Activated CD8-positive, alpha-beta T cell treated with anti-CD3 and anti-CD28 coated beads, Interleukin-2, amount 10 ng/mL, durations not matched to agents 7 days and 5 days (primary cell): ENCODE measurements at regions not wholly inside any gene's neighbourhood (a gene's known extent, or its start where the extent isn't known, plus 50 kb on each side); places are given as distances from the start of the nearest gene placed in this dataset.

Source experiments
- ATAC-seq: fragments of 150-1000 bp; cut with Tn5 transposase; one replicate; pipeline ENCODE4 v1.10.0; 2021; ENCODE audit warnings: moderate library complexity
- CTCF ChIA-PET: fragments of 350-600 bp; sonication (Branson Sonifier 250); formaldehyde crosslinking; loops from one replicate; lab custom pipeline; 2021; ENCODE audit warnings: antibody characterized with exemption; lab: Charles Lee
- POLR2A ChIA-PET: fragments of 350-600 bp; sonication (Branson Sonifier 250); formaldehyde crosslinking; loops from one replicate; lab custom pipeline; 2021; ENCODE audit warnings: antibody characterized with exemption; lab: Charles Lee
- DNase-seq: peaks from one replicate; pipeline ENCODE4 v3.0.0-alpha.2; 2020
- H3K27ac Mint-ChIP-seq: one replicate; pipeline ENCODE4 v1.8.0; 2021; ENCODE audit warnings: mild to moderate bottlenecking, mixed read lengths
- H3K27me3 Mint-ChIP-seq: one replicate; pipeline ENCODE4 v1.8.0; 2021; ENCODE audit warnings: low read depth, mixed read lengths
- H3K36me3 Mint-ChIP-seq: one replicate; pipeline ENCODE4 v1.8.0; 2021; ENCODE audit warnings: low read depth, mixed read lengths
- H3K4me1 Mint-ChIP-seq: one replicate; pipeline ENCODE4 v1.8.0; 2021; ENCODE audit warnings: low read depth, mixed read lengths
- H3K4me3 Mint-ChIP-seq: one replicate; pipeline ENCODE4 v1.8.0; 2021; ENCODE audit warnings: mild to moderate bottlenecking, mixed read lengths
- H3K9me3 Mint-ChIP-seq: one replicate; pipeline ENCODE4 v1.8.0; 2022; ENCODE audit warnings: mixed read lengths; ENCODE audit not compliant: insufficient read depth

- POLR2A ChIA-PET: no interaction called here
- CTCF ChIA-PET: no interaction called here
These were observed 67.5 kb downstream of the TMX1 start for GRCh38 chr14:51307551-51307950.

GRCh38 chr14:51308866-51309265 lies 68.8 kb downstream of the TMX1 start:
- CTCF ChIA-PET: interaction anchor here (1.5 kb wide), 1 partner anchor 8 kb away, joined by 4 read pairs; no protein-coding TSS in a partner anchor
- POLR2A ChIA-PET: no interaction called here
- Mint-ChIP-seq H3K27ac (no peak overlapping the region), H3K27me3 (peaks cover 8% of the 10 kb centered on the region), H3K36me3 (no peaks in the 10 kb centered on the region), H3K9me3 (no peaks in the 10 kb centered on the region), H3K4me3 (no peak overlapping the region), H3K4me1 (no peaks in the 10 kb centered on the region)
- DNase-seq: no peak
- ATAC-seq: no peak

More at GRCh38 chr14:51307551-51307950, 67.5 kb downstream of the TMX1 start:
- DNase-seq: no peak
- H3K27me3 Mint-ChIP-seq: peaks cover 8% of the 10 kb centered on the region
- no peaks in the 10 kb centered on the region for H3K4me1 Mint-ChIP-seq
- no peak overlapping the region for H3K27ac Mint-ChIP-seq
- H3K4me3 Mint-ChIP-seq: no peak overlapping the region
- ATAC-seq: no peak
- no peaks in the 10 kb centered on the region for H3K9me3 Mint-ChIP-seq
- no peaks in the 10 kb centered on the region for H3K36me3 Mint-ChIP-seq

GRCh38 chr14:51310505-51310944 lies 70.5 kb downstream of the TMX1 start:
- ATAC-seq: no peak
- DNase-seq: no peak
- H3K4me3 Mint-ChIP-seq: no peak overlapping the region
- CTCF ChIA-PET: no interaction called here
- H3K9me3 Mint-ChIP-seq: no peaks in the 10 kb centered on the region
- H3K36me3 Mint-ChIP-seq: no peaks in the 10 kb centered on the region
- POLR2A ChIA-PET: no interaction called here
- H3K4me1 Mint-ChIP-seq: no peaks in the 10 kb centered on the region
- H3K27ac Mint-ChIP-seq: no peak overlapping the region
- H3K27me3 Mint-ChIP-seq: peaks cover 8% of the 10 kb centered on the region

GRCh38 chr14:51314321-51315015 lies 74.4 kb downstream of the TMX1 start:
- CTCF ChIA-PET: no interaction called here
- no peak for ATAC-seq

GRCh38 chr14:51317373-51317772 lies 77.3 kb downstream of the TMX1 start:
- H3K4me3 Mint-ChIP-seq: no peak overlapping the region
- ChIA-PET POLR2A (no interaction called here), CTCF (interaction anchor here (0.6 kb wide), 1 partner anchor 9 kb away, joined by 3 read pairs; no protein-coding TSS in a partner anchor)
- DNase-seq: no peak
- no peak overlapping the region for H3K27ac Mint-ChIP-seq
- no peaks in the 10 kb centered on the region for H3K4me1 Mint-ChIP-seq
- H3K27me3 Mint-ChIP-seq: peaks cover 3% of the 10 kb centered on the region
- no peaks in the 10 kb centered on the region for H3K36me3 Mint-ChIP-seq
- no peaks in the 10 kb centered on the region for H3K9me3 Mint-ChIP-seq
- no peak for ATAC-seq

More at GRCh38 chr14:51314321-51315015, 74.4 kb downstream of the TMX1 start:
- Mint-ChIP-seq H3K4me3 (no peak overlapping the region), H3K9me3 (no peaks in the 10 kb centered on the region), H3K27me3 (peaks cover 10% of the 10 kb centered on the region), H3K4me1 (no peaks in the 10 kb centered on the region), H3K27ac (no peak overlapping the region), H3K36me3 (no peaks in the 10 kb centered on the region)
- DNase-seq: no peak
- POLR2A ChIA-PET: no interaction called here

- DNase-seq (no peak), ATAC-seq (no peak)
- Mint-ChIP-seq H3K4me1 (no peaks in the 10 kb centered on the region), H3K36me3 (no peaks in the 10 kb centered on the region), H3K27ac (no peak overlapping the region), H3K9me3 (no peaks in the 10 kb centered on the region), H3K27me3 (peaks cover 3% of the 10 kb centered on the region), H3K4me3 (no peak overlapping the region)
- ChIA-PET CTCF (no interaction called here), POLR2A (no interaction called here)
These were observed 79.0 kb downstream of the TMX1 start for GRCh38 chr14:51318813-51319597.

GRCh38 chr14:51321036-51321435 lies 81.0 kb downstream of the TMX1 start:
- ChIA-PET POLR2A (no interaction called here), CTCF (no interaction called here)
- H3K36me3 Mint-ChIP-seq: no peaks in the 10 kb centered on the region
- no peaks in the 10 kb centered on the region for H3K9me3 Mint-ChIP-seq
- ATAC-seq: no peak
- H3K4me3 Mint-ChIP-seq: no peak overlapping the region
- H3K4me1 Mint-ChIP-seq: no peaks in the 10 kb centered on the region
- H3K27ac Mint-ChIP-seq: no peak overlapping the region
- H3K27me3 Mint-ChIP-seq: peaks cover 6% of the 10 kb centered on the region
- DNase-seq: no peak

GRCh38 chr14:51323492-51323891 lies 83.4 kb downstream of the TMX1 start:
- no peak for ATAC-seq
- Mint-ChIP-seq H3K4me1 (peaks cover 6% of the 10 kb centered on the region), H3K36me3 (no peaks in the 10 kb centered on the region), H3K4me3 (no peak overlapping the region), H3K27ac (no peak overlapping the region), H3K9me3 (no peaks in the 10 kb centered on the region), H3K27me3 (peaks cover 16% of the 10 kb centered on the region)
- ChIA-PET POLR2A (no interaction called here), CTCF (no interaction called here)
- DNase-seq: no peak

GRCh38 chr14:51327376-51327775 lies 87.3 kb downstream of the TMX1 start:
- ATAC-seq: no peak
- H3K27me3 Mint-ChIP-seq: peaks cover 23% of the 10 kb centered on the region
- no peak for DNase-seq
- ChIA-PET POLR2A (no interaction called here), CTCF (interaction anchor here (1.4 kb wide), 1 partner anchor 44 kb away, joined by 4 read pairs; no protein-coding TSS in a partner anchor)
- no peaks in the 10 kb centered on the region for H3K36me3 Mint-ChIP-seq
- H3K27ac Mint-ChIP-seq: no peak overlapping the region
- peaks cover 7% of the 10 kb centered on the region for H3K4me1 Mint-ChIP-seq
- no peak overlapping the region for H3K4me3 Mint-ChIP-seq
- no peaks in the 10 kb centered on the region for H3K9me3 Mint-ChIP-seq

GRCh38 chr14:51328064-51328771 lies 88.2 kb downstream of the TMX1 start:
- no peak for DNase-seq
- POLR2A ChIA-PET: no interaction called here
- Mint-ChIP-seq H3K4me3 (no peak overlapping the region), H3K4me1 (peaks cover 7% of the 10 kb centered on the region), H3K36me3 (no peaks in the 10 kb centered on the region), H3K9me3 (no peaks in the 10 kb centered on the region), H3K27ac (no peak overlapping the region), H3K27me3 (peaks cover 23% of the 10 kb centered on the region)
- ATAC-seq: no peak
- CTCF ChIA-PET: interaction anchor here (1.4 kb wide), 1 partner anchor 45 kb away, joined by 4 read pairs; no protein-coding TSS in a partner anchor

GRCh38 chr14:51328772-51329353 lies 88.8 kb downstream of the TMX1 start:
- POLR2A ChIA-PET: no interaction called here
- no peak for ATAC-seq
- Mint-ChIP-seq H3K4me3 (no peak overlapping the region), H3K4me1 (peaks cover 7% of the 10 kb centered on the region), H3K27ac (no peak overlapping the region), H3K9me3 (no peaks in the 10 kb centered on the region), H3K27me3 (peaks cover 23% of the 10 kb centered on the region), H3K36me3 (no peaks in the 10 kb centered on the region)
- CTCF ChIA-PET: no interaction called here
- DNase-seq: no peak
